PC-9 (cell line): ENCODE measurements at regions not wholly inside any gene's neighbourhood (a gene's known extent, or its start where the extent isn't known, plus 50 kb on each side); places are given as distances from the start of the nearest gene placed in this dataset.

Experiments
- BruUV-seq: library from RNA; stranded (reverse); fragments of 400-500 nt; replicated peaks from 2 replicates; lab custom pipeline; 2021; lab: Mats Ljungman, UMichigan
- CTCF ChIA-PET: fragments of 300-600 bp; sonication (Branson Sonifier 250); formaldehyde crosslinking; loops from one replicate; lab custom pipeline; 2022; ENCODE audit warnings: antibody characterized with exemption; lab: Charles Lee
- POLR2A ChIA-PET: fragments of 300-600 bp; sonication (Branson Sonifier 250); formaldehyde crosslinking; loops from one replicate; lab custom pipeline; 2022; ENCODE audit warnings: antibody characterized with exemption; ENCODE audit not compliant: unreplicated experiment; lab: Charles Lee
- DNase-seq, 2 experiments: peaks; one replicate each; pipeline versions ENCODE4 v3.0.0 to v3.0.0-alpha.2; 2015 to 2022; ENCODE audit warnings: mixed read lengths in 1 of 2
- H2AFZ ChIP-seq: fragments of 200-600 bp; sonication (generic); 2 replicates; pipeline ENCODE4 v1.8.1; 2017; ENCODE audit warnings: antibody characterized with exemption
- H3F3A ChIP-seq: fragments of 200-600 bp; sonication (generic); 2 replicates; pipeline ENCODE4 v1.8.1; 2017; ENCODE audit warnings: antibody characterized with exemption, mild to moderate bottlenecking, low read depth; ENCODE audit not compliant: insufficient read depth
- H3K27ac ChIP-seq: fragments of 200-600 bp; sonication (generic); 2 replicates; pipeline ENCODE4 v1.6.1; 2016; ENCODE audit warnings: mixed run types
- H3K27me3 ChIP-seq: fragments of 200-600 bp; sonication (generic); 2 replicates; pipeline ENCODE4 v1.6.1; 2016; ENCODE audit warnings: low read depth, mixed run types; ENCODE audit not compliant: insufficient read depth
- H3K36me3 ChIP-seq: fragments of 200-600 bp; sonication (generic); 2 replicates; pipeline ENCODE4 v1.6.1; 2016; ENCODE audit warnings: low read depth, mixed run types
- H3K4me1 ChIP-seq: fragments of 200-600 bp; sonication (generic); replicated peaks from 2 replicates; pipeline ENCODE4 v1.6.1; 2016; ENCODE audit warnings: mixed run types; ENCODE audit not compliant: insufficient read depth
- H3K4me2 ChIP-seq: fragments of 200-600 bp; sonication (generic); 2 replicates; pipeline ENCODE4 v1.6.1; 2017; ENCODE audit warnings: mixed run types
- H3K4me3 ChIP-seq: fragments of 200-600 bp; sonication (generic); 2 replicates; pipeline ENCODE4 v1.6.1; 2016; ENCODE audit warnings: mixed run types
- H3K79me2 ChIP-seq: fragments of 200-600 bp; sonication (generic); 2 replicates; pipeline ENCODE4 v1.6.1; 2017; ENCODE audit warnings: low read depth, mixed run types
- H3K9me2 ChIP-seq: fragments of 200-600 bp; sonication (generic); 2 replicates; pipeline ENCODE4 v1.8.1; 2017; ENCODE audit warnings: mild to moderate bottlenecking; ENCODE audit not compliant: insufficient read depth
- H3K9me3 ChIP-seq: fragments of 200-600 bp; sonication (generic); 2 replicates; pipeline ENCODE4 v1.8.1; 2016; ENCODE audit warnings: low read depth; ENCODE audit not compliant: insufficient read depth
- H4K20me1 ChIP-seq: fragments of 200-600 bp; sonication (generic); 2 replicates; pipeline ENCODE4 v1.8.1; 2017; ENCODE audit not compliant: insufficient read depth
- EZH2 ChIP-seq: fragments of 200-600 bp; sonication (generic); IDR thresholded peaks from 2 replicates; pipeline ENCODE4 v1.8.0; 2017; ENCODE audit warnings: antibody characterized with exemption, low read depth
- intact Hi-C: fragments of 100-400 bp; cut with micrococcal nuclease; formaldehyde crosslinking; loops from one replicate; pipeline ENCODE4 v1.10.0; 2022; ENCODE audit not compliant: unreplicated experiment
- TF ChIP-seq, protein P1 (sequence below): fragments of 200-600 bp; sonication (generic); conservative IDR thresholded peaks from 2 replicates; pipeline ENCODE4 v1.6.1; 2017; ENCODE audit warnings: mixed run types, antibody characterized with exemption, mild to moderate bottlenecking, moderate library complexity

DNA sequence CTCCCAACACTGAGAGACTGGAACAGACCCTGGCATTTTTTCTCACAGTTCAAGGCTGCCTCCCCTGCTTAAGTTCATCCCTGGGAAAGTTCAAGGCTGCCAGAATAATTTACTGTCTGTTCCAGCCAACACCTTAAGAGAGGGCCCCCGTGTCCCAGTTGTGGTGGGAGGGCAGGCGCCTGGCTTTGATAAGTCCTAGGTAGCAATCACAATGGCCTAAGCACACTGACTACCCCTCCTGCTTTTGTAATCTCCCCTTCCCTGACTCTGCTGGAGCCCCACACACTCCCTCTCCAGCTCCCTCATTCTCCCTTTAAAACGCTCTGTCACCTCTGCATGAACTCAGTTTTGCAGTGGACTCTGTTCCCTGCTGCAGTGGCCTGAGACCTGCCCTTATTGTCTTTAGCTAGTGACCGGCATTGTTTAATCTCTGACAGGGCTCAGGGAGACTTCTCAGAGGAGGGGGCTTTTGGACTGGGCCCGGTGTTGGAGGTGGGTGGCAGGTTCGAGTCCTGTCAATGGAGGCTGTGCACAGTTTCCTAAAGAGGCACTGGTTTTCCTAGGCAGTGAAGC is 507.2 kb downstream of the TBC1D22A start:
- POLR2A ChIA-PET, result no interaction called here
- Histone ChIP-seq H3K4me2 (no peak overlapping the region), H3K27me3 (peaks cover 66% of the 10 kb centered on the region), H3K79me2 (no peaks in the 10 kb centered on the region), H2AFZ (no peak overlapping the region), H3K4me1 (no peaks in the 10 kb centered on the region), H3K36me3 (no peaks in the 10 kb centered on the region), H3K9me2 (no peaks in the 10 kb centered on the region), H3F3A (no peaks in the 10 kb centered on the region), H3K4me3 (no peak overlapping the region), H3K27ac (no peak overlapping the region), H4K20me1 (no peaks in the 10 kb centered on the region), H3K9me3 (0 out of 2 replicates have a peak, but pooled peaks cover 7% of the 10 kb centered on the region)
- CTCF ChIA-PET, result no interaction called here
- DNase-seq, result no peak
- TF ChIP-seq, protein P1, sequence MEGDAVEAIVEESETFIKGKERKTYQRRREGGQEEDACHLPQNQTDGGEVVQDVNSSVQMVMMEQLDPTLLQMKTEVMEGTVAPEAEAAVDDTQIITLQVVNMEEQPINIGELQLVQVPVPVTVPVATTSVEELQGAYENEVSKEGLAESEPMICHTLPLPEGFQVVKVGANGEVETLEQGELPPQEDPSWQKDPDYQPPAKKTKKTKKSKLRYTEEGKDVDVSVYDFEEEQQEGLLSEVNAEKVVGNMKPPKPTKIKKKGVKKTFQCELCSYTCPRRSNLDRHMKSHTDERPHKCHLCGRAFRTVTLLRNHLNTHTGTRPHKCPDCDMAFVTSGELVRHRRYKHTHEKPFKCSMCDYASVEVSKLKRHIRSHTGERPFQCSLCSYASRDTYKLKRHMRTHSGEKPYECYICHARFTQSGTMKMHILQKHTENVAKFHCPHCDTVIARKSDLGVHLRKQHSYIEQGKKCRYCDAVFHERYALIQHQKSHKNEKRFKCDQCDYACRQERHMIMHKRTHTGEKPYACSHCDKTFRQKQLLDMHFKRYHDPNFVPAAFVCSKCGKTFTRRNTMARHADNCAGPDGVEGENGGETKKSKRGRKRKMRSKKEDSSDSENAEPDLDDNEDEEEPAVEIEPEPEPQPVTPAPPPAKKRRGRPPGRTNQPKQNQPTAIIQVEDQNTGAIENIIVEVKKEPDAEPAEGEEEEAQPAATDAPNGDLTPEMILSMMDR, result no peak
- intact Hi-C loops, result no loop called here
- BruUV-seq, result no TSS peak

DNA sequence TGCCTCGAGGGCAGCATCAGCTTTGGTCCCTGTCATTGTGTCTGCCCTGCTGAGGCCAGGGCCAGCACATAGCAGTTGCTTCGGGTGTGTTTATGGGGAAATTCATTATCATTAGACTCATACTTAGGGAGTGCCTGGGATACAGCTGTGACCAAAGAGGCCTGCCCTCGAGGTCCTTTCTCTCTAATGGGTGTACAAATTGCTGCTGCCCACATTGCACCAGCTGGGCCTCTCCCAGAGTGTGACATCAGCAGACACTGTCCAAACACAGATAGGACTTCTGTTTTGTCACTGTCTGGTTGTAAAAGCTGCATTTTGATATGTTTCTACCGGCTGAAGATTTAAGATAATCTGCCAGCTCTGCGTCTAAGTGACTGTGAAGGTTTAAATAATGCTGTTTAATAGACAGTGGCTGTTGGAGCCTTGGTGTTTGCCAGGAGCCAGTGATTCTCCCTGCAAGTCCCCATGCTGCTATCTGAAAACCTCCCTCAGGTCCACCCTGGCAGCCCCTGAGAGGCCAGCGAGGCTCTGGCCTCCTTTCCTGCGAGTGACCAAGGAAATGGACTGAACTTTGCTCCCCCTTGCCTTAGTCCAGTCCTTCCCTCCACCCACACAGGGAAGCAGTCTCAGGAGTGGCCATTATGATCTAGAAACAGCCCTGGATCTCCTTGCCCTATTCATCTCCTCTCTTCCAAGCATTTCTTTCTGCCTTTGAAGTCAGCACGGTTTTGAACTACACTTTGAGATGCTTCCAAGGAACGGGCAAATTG is 505.2 kb downstream of the TBC1D22A start:
- intact Hi-C loops, result no loop called here
- no TSS peak for BruUV-seq
- CTCF ChIA-PET, result no interaction called here

DNA sequence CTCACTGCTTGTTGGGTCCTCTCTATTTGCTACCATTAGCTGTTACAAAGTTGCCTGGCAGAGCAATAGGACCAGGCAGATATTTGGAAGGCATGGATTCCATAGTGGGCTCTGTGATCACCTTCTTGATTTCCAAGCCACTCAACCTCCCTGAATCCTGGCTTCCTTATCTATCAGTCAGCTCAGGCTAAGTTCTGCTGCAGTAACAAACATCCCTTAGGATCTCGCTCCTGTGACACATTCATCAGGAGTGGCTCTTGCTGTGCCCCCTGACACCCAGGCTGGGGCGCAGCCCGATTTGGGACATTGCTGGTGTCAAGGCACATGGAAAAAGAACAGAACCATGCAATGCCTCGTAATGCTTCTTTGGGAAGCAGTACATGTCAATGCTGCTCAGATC is 503.9 kb downstream of the TBC1D22A start:
- H3K27me3 ChIP-seq, result peaks cover 72% of the 10 kb centered on the region
- H3K4me2 ChIP-seq, result no peak overlapping the region
- no peak overlapping the region for H3K27ac ChIP-seq
- no peaks in the 10 kb centered on the region for H3K4me1 ChIP-seq
- DNase-seq, result no peak
- ChIA-PET CTCF (no interaction called here), POLR2A (no interaction called here)
- H4K20me1 ChIP-seq, result no peaks in the 10 kb centered on the region
- intact Hi-C loops, result no loop called here
- no peaks in the 10 kb centered on the region for H3K9me2 ChIP-seq
- H3K4me3 ChIP-seq, result no peak overlapping the region
- no peak overlapping the region for H2AFZ ChIP-seq
- 0 out of 2 replicates have a peak, but pooled peaks cover 7% of the 10 kb centered on the region for H3K9me3 ChIP-seq
- BruUV-seq, result no TSS peak
- no peaks in the 10 kb centered on the region for H3F3A ChIP-seq
- no peaks in the 10 kb centered on the region for H3K36me3 ChIP-seq
- H3K79me2 ChIP-seq, result no peaks in the 10 kb centered on the region
- TF ChIP-seq, protein P1, result no peak
- no peak for TF ChIP-seq EZH2

More for the DNA sequence above, 505.2 kb downstream of the TBC1D22A start:
- Histone ChIP-seq H3K79me2 (no peaks in the 10 kb centered on the region), H3K9me2 (no peaks in the 10 kb centered on the region), H3K27ac (no peak overlapping the region), H3F3A (no peaks in the 10 kb centered on the region), H2AFZ (no peak overlapping the region), H3K27me3 (peaks cover 69% of the 10 kb centered on the region), H4K20me1 (no peaks in the 10 kb centered on the region), H3K4me3 (no peak overlapping the region), H3K4me1 (no peaks in the 10 kb centered on the region), H3K9me3 (0 out of 2 replicates have a peak, but pooled peaks cover 7% of the 10 kb centered on the region), H3K36me3 (no peaks in the 10 kb centered on the region), H3K4me2 (no peak overlapping the region)
- TF ChIP-seq EZH2, result no peak
- TF ChIP-seq, protein P1, result no peak
- no peak for DNase-seq
- POLR2A ChIA-PET, result no interaction called here
